Body of pancreas (tissue), 4 donors: ENCODE measurements at regions not wholly inside any gene's neighbourhood (a gene's known extent, or its start where the extent isn't known, plus 50 kb on each side); places are given as distances from the start of the nearest gene placed in this dataset.

Source experiments
- POLR2A ChIP-seq, 3 donors: fragments of 450-650 bp; IDR thresholded peaks; one replicate each; pipeline ENCODE4 v1.6.1; 2016; ENCODE audit warnings: antibody characterized with exemption in 3 of 3, mild to moderate bottlenecking in 2 of 3
- TF ChIP-seq, protein P1 (sequence below), 7 experiments: fragments of 450-650 bp in 4 of 7; fragments of 200-600 bp in 3 of 7; sonication (generic) in 3 of 7; IDR thresholded peaks; one replicate each; pipeline ENCODE4 v1.5.1; 2016 to 2019; ENCODE audit warnings: antibody characterized with exemption in 7 of 7

DNA sequence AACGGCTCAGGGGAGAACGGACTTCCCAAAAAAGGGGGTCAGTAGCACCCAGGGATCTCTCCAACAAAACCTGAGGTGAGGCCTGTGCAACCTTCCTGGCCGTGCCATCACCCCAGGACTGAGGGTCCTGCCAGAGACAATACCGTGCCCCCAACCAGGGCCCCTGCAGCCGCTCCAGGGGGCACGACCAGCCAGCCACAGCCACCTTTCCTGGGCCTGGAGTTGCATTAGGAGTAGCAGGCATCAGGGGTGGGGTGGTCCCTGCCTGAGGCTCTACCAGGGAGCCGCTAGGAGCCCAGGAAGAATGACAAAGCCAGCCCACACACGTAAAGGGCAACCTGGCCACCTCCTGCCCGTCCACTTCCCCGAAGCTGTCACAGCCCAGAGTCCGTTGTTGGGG, 137.8 kb downstream of the BRD1 start:
- TF ChIP-seq, protein P1, sequence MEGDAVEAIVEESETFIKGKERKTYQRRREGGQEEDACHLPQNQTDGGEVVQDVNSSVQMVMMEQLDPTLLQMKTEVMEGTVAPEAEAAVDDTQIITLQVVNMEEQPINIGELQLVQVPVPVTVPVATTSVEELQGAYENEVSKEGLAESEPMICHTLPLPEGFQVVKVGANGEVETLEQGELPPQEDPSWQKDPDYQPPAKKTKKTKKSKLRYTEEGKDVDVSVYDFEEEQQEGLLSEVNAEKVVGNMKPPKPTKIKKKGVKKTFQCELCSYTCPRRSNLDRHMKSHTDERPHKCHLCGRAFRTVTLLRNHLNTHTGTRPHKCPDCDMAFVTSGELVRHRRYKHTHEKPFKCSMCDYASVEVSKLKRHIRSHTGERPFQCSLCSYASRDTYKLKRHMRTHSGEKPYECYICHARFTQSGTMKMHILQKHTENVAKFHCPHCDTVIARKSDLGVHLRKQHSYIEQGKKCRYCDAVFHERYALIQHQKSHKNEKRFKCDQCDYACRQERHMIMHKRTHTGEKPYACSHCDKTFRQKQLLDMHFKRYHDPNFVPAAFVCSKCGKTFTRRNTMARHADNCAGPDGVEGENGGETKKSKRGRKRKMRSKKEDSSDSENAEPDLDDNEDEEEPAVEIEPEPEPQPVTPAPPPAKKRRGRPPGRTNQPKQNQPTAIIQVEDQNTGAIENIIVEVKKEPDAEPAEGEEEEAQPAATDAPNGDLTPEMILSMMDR (IDR thresholded peaks at IDR 0.05): no peak
- TF ChIP-seq POLR2A (IDR thresholded peaks at IDR 0.05): no peak
